ENCODE measurements at regions not wholly inside any gene's neighbourhood (a gene's known extent, or its start where the extent isn't known, plus 50 kb on each side); places are given as distances from the start of the nearest gene placed in this dataset.

- no peaks in the 10 kb centered on the region for H3K4me1 ChIP-seq (ENCODE audit: control insufficient read depth in 1 of 2, insufficient read depth in 1 of 2, low read depth in 1 of 2, low read length in 1 of 2)
- no peak overlapping the region for H3K27ac ChIP-seq
- TF ChIP-seq CTCF (IDR thresholded peaks at IDR 0.05) = no peak
- H3K36me3 ChIP-seq = no peaks in the 10 kb centered on the region
- no peaks in the 10 kb centered on the region for H3K9me3 ChIP-seq
- peaks cover 84% of the 10 kb centered on the region for H3K27me3 ChIP-seq
- H3K4me3 ChIP-seq (ENCODE audit: low read depth in 1 of 2, low read length in 1 of 2) = no peak overlapping the region
These were observed 88.8 kb downstream of the ING1 start for GRCh38 chr13:110802260-110802659.

GRCh38 chr13:110806636-110807035 is 93.1 kb downstream of the ING1 start:
- Histone ChIP-seq H3K4me1 (ENCODE audit: control insufficient read depth in 1 of 2, insufficient read depth in 1 of 2, low read depth in 1 of 2, low read length in 1 of 2) (no peaks in the 10 kb centered on the region), H3K9me3 (no peaks in the 10 kb centered on the region), H3K4me3 (ENCODE audit: low read depth in 1 of 2, low read length in 1 of 2) (no peak overlapping the region), H3K36me3 (no peaks in the 10 kb centered on the region), H3K27ac (no peak overlapping the region), H3K27me3 (peaks cover 82% of the 10 kb centered on the region)
- TF ChIP-seq CTCF (IDR thresholded peaks at IDR 0.05) = no peak

- H3K27me3 ChIP-seq = peaks cover 82% of the 10 kb centered on the region
- H3K36me3 ChIP-seq = no peaks in the 10 kb centered on the region
- TF ChIP-seq CTCF (IDR thresholded peaks at IDR 0.05) = no peak
- no peak overlapping the region for H3K4me3 ChIP-seq (ENCODE audit: low read depth in 1 of 2, low read length in 1 of 2)
- no peak overlapping the region for H3K27ac ChIP-seq
- H3K4me1 ChIP-seq (ENCODE audit: control insufficient read depth in 1 of 2, insufficient read depth in 1 of 2, low read depth in 1 of 2, low read length in 1 of 2) = no peaks in the 10 kb centered on the region
- H3K9me3 ChIP-seq = no peaks in the 10 kb centered on the region
These were observed 94.0 kb downstream of the ING1 start for GRCh38 chr13:110807546-110807945.

- no peak overlapping the region for H3K27ac ChIP-seq
- no peaks in the 10 kb centered on the region for H3K9me3 ChIP-seq
- no peaks in the 10 kb centered on the region for H3K36me3 ChIP-seq
- peaks cover 85% of the 10 kb centered on the region for H3K27me3 ChIP-seq
- no peak for TF ChIP-seq CTCF (IDR thresholded peaks at IDR 0.05)
- no peak overlapping the region for H3K4me3 ChIP-seq (ENCODE audit: low read depth in 1 of 2, low read length in 1 of 2)
- H3K4me1 ChIP-seq (ENCODE audit: control insufficient read depth in 1 of 2, insufficient read depth in 1 of 2, low read depth in 1 of 2, low read length in 1 of 2) = no peaks in the 10 kb centered on the region
These were observed 94.6 kb downstream of the ING1 start for GRCh38 chr13:110808138-110808537.

GRCh38 chr13:110809871-110810486 is 96.5 kb downstream of the ING1 start:
- H3K9me3 ChIP-seq = no peaks in the 10 kb centered on the region
- peaks cover 89% of the 10 kb centered on the region for H3K27me3 ChIP-seq
- no peak overlapping the region for H3K4me3 ChIP-seq (ENCODE audit: low read depth in 1 of 2, low read length in 1 of 2)
- no peak for TF ChIP-seq CTCF (IDR thresholded peaks at IDR 0.05)
- no peaks in the 10 kb centered on the region for H3K36me3 ChIP-seq
- H3K4me1 ChIP-seq (ENCODE audit: control insufficient read depth in 1 of 2, insufficient read depth in 1 of 2, low read depth in 1 of 2, low read length in 1 of 2) = no peaks in the 10 kb centered on the region
- no peak overlapping the region for H3K27ac ChIP-seq

All from neutrophil (primary cell).